ENCODE measurements at regions not wholly inside any gene's neighbourhood (a gene's known extent, or its start where the extent isn't known, plus 50 kb on each side); places are given as distances from the start of the nearest gene placed in this dataset.

DNA sequence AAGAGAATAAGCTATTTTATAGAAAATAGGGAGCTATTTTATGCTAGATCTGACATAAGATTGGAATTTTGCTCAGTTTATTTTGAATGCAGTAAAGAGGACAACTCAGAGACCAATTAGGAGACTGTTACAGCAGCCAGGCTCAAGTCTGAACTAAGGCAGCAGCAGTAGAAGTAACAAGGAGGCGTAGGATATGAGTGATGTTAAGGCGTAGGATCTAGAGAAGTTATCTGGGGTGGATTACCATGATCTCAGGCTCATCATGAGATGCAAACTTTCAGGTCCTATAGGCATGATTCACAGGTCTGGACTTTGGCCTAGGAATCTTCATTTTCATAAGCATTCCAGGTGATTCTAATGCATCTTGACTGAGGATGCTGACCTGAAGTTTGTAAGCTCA, 108.9 kb upstream of the BLID start:
- no peak for DNase-seq

- no peak for DNase-seq
These were observed 104.3 kb upstream of the BLID start for GRCh38 chr11:122220321-122220720.

GRCh38 chr11:122219791-122220190, 103.8 kb upstream of the BLID start:
- no peak for DNase-seq

- DNase-seq, result no peak
These were observed 99.4 kb upstream of the BLID start for GRCh38 chr11:122215244-122215992.

DNA sequence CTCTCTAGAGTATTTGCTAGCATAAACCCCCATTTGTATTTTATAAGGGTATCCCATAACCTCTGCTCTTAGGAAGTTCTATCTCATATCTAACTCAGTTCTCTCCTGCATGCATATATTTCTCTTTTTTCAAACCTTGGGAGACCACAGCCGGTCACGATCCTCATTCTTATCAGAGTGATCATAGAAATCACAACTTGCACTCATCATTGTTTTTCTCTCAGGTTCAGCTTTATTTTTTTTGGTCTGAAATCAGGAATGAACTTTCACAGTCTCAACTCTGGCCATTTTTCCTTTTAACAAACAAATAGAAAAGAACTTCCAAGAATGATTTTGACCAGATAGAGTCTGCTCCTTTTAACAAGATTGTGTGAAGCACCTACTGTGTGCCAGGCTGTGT, 98.6 kb upstream of the BLID start:
- no peak for DNase-seq

- DNase-seq, result no peak
These were observed 98.1 kb upstream of the BLID start for GRCh38 chr11:122214080-122214479.

DNA sequence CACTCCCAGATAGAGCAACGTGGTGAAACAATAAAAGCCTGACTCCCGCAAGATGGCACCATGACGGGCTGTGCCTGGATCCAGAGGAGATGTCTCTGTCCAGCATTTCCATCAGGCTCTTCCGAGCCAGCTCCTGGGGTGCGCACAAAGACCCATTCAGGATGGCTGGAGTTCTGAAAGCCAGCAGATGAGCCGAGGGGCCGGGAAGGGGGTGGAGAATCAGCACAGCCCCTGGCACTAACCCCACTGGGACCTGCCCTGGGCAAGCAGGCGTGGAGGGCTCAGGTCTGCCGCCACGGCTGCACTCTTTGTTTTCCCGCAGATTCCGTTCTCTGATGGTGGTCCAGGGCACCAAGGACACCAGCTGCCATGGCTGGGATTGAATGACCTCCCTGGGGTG, 97.2 kb upstream of the BLID start:
- no peak for DNase-seq

- DNase-seq, result no peak
These were observed 94.5 kb upstream of the BLID start for GRCh38 chr11:122210367-122210997.

GRCh38 chr11:122209619-122210366, 93.8 kb upstream of the BLID start:
- DNase-seq, result no peak

GRCh38 chr11:122207921-122208764, 92.1 kb upstream of the BLID start:
- no peak for DNase-seq

- DNase-seq, result no peak
These were observed 91.5 kb upstream of the BLID start for GRCh38 chr11:122207505-122207904.

DNA sequence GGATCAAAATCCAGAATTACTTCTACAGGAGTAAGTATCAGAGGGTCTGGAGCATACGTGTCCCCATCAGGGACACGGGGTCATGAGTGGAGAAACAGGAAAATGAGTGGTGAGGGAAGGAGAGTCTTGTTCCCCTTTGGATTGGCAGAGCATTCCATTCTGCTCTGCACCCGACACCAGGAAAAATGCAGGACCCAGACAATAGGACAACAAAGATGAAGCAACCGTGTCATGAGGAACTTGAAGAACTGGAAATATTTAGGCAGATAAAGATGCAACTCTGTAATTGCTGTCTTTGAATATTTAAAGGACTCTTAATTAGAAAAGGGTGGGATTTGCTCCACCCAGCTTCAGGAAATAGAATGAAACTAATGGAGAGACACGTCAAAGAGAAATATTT, 89.0 kb upstream of the BLID start:
- no peak for DNase-seq

DNA sequence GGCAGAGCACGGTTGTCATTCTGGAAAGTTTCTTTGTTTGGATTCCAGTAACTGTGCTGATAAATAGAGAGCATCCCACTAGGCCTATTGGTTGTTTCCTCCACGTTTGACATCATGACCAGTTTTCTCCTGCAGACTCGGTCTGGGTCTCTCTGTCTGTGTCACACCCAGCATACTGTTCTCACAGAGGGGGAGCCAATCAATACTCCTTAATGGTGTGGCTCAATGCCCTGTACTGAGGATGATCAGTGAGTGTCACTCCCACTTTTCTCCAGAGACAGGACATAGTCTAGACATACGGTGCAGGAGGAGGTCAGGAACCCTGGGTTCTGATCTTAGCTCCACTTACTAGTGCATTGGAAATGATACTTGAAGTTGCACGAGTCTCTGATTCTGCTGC, 88.2 kb upstream of the BLID start:
- no peak for DNase-seq

- no peak for DNase-seq
These were observed 87.0 kb upstream of the BLID start for GRCh38 chr11:122202951-122203456.

DNA sequence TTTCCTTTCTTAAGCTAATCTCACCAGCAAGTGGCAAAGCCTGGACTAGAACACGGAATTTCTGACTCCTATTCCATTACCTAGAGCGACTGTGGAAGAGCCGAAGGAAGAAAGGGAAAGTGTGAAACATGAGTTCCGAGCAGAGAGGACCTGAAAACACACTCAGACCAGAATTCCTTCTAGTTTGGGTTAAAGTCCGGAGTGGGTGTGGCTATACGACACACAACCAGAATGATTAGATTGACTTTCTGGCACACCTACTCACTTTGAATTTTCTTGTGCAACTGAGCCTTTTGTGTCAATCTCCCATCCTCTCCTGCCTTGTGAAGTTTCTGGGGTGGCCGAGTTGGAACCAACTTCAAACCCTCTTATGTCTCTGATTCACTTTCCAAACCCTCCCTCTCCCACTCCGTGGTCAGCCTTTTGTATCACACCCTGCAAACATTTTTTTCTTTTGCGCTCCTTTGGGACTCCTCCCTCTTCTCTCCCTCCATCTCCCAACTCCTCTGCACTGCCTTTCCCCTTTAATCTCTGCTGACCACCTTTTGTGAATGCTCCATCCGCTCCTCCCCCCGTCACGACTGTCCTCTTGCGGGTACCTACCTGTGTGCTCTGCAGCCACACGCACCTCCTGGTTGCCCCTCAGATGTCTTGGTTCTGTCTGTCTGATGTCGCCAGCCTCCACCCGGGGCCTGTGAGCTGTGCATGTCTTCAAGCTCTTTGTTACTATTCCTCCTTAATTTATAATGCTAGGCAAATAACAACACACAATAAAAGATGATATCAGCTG, 86.3 kb upstream of the BLID start:
- no peak for DNase-seq

GRCh38 chr11:122201106-122201505, 85.1 kb upstream of the BLID start:
- no peak for DNase-seq

- no peak for DNase-seq
These were observed 83.6 kb upstream of the BLID start for GRCh38 chr11:122199661-122200060.

DNA sequence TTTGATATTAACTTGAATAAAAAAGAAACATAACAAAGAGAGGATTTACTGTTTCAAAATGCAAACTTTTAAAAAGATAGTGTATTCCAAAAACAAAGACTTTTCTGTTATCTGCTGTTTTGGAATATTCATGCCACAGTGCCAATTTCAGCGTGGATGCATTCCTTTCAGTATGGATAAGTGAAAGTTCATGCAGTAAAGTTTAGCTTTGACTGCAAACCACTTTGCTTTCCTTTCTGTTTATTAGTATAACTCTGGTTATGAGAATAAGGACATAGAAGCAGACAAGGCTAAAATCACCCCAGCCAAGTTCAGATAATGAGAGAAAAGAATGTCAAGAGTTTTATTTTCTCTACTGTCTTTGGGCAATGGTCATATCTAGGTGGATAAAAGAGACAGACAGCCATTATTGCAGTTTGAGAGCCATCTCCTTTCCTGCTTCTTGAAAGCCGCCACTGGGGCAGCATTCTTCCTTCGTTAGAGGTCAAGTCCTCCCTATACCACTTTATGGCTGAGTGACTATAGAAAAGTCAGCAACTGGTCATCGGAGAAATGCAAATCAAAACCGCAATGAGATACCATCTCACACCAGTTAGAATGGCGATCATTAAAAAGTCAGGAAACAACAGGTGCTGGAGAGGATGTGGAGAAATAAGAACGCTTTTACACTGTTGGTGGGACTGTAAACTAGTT, 82.4 kb upstream of the BLID start:
- no peak for DNase-seq

GRCh38 chr11:122197066-122197987, 81.3 kb upstream of the BLID start:
- DNase-seq, result no peak

GRCh38 chr11:122195790-122196189, 79.8 kb upstream of the BLID start:
- no peak for DNase-seq
